ENCODE measurements at regions not wholly inside any gene's neighbourhood (a gene's known extent, or its start where the extent isn't known, plus 50 kb on each side); places are given as distances from the start of the nearest gene placed in this dataset.

DNA sequence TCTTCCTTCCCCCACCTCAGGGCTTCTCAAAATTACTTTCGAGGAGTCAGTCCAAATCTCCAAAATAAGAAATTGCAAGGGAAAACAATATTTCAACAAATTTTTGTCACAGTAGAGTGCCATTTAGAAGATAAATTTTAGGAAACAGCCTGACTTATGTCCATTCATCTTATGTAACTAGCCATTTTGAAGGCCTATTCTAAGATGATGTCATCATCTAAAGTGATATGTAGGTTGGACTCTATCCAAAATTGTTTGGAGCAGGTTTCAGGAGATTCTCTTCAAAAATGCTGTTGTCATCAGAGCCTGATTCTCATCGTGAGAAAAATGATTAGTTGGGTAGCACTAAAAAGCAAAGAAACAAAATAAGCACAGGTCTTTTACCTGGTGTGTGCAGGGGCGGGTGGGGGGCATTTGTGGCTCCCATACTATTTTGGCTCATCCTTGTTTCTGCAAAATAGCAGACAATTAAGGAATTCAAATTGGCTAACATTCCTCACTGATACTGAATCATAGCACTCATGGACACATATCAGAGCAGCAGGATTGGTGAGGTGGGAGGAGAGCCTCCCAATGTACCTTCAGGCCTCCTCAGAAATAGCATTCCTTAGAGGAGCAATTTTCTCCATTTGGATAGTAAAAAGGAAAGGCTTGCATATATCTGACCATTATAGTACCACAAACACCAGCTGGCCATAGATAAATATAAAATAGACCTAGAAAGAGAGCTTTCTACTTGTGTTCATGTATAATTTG lies 360.9 kb upstream of the NAV3 start:
- H3K4me3 Mint-ChIP-seq: no peak overlapping the region
- DNase-seq (ENCODE audit: low spot score): no peak
- H3K27me3 Mint-ChIP-seq (ENCODE audit: low read depth): no peaks in the 10 kb centered on the region
- H3K27ac Mint-ChIP-seq: no peak overlapping the region
- no peaks in the 10 kb centered on the region for H3K36me3 Mint-ChIP-seq (ENCODE audit: low read depth)
- H3K4me1 Mint-ChIP-seq (ENCODE audit: low read depth): no peaks in the 10 kb centered on the region
- peaks cover 12% of the 10 kb centered on the region for H3K9me3 Mint-ChIP-seq

DNA sequence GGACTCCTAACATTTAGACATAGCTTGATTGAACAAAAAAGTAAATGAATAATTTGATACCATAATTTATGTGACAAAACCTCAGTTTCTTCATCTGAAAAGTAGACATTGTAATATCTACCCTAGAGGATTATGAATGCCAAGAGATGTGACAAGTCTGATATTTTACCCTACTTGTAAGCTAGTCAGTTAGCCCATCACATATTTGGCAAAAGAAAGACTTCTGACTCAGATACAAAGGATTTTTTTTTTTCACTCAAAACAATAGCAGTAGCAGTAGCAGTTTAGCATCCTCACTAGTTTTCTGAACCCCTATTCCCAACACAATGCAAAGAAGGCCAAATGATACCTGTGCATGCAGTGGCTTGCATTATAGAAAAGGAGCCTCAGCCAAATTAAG lies 377.3 kb upstream of the E2F7 start:
- Mint-ChIP-seq H3K27ac (no peak overlapping the region), H3K36me3 (ENCODE audit: low read depth) (no peaks in the 10 kb centered on the region), H3K4me1 (ENCODE audit: low read depth) (no peaks in the 10 kb centered on the region), H3K4me3 (no peak overlapping the region), H3K9me3 (peaks cover 4% of the 10 kb centered on the region), H3K27me3 (ENCODE audit: low read depth) (no peaks in the 10 kb centered on the region)
- no peak for DNase-seq (ENCODE audit: low spot score)

DNA sequence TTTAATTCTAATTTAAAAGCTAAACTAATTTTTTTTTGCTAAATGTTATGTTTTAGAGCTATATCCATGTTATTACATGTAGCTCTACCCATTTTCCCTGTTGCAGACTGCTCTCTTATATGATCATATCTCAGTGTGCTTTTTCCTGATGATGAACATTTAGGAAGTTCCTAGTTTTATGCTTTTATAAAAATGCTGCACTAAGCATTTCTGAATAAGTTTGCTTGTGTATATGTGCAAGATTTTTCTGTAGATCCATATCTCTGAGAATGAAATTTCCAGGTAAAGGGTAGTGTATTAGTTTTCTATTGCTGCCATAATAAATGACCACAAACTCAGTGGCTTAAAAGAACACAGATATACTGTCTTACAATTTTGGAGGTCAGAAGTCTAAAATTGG lies 374.4 kb upstream of the E2F7 start:
- DNase-seq (ENCODE audit: low spot score): no peak
- Mint-ChIP-seq H3K4me3 (no peak overlapping the region), H3K4me1 (ENCODE audit: low read depth) (no peaks in the 10 kb centered on the region), H3K36me3 (ENCODE audit: low read depth) (no peaks in the 10 kb centered on the region), H3K27me3 (ENCODE audit: low read depth) (no peaks in the 10 kb centered on the region), H3K9me3 (no peaks in the 10 kb centered on the region), H3K27ac (no peak overlapping the region)

DNA sequence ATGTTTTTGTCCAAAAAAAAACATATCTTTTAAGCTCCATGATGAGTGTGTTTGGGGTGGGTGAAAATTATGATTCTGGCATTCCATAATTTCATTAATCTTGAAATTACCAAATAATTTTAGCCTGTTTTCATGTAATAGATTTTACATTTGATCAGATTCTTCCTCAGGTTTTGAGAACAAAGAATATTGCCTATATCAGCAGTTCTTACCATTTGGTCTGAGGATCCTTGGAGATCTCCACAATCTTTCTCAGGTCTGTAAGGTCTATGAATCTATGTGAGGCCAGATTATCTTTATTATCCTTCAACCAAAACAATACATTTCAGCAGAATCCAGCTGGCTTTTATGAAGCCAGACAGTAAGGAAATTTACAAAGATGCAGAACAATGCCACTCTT lies 373.3 kb upstream of the E2F7 start:
- H3K4me1 Mint-ChIP-seq (ENCODE audit: low read depth): no peaks in the 10 kb centered on the region
- no peak for DNase-seq (ENCODE audit: low spot score)
- H3K4me3 Mint-ChIP-seq: no peak overlapping the region
- H3K27me3 Mint-ChIP-seq (ENCODE audit: low read depth): no peaks in the 10 kb centered on the region
- no peaks in the 10 kb centered on the region for H3K36me3 Mint-ChIP-seq (ENCODE audit: low read depth)
- no peak overlapping the region for H3K27ac Mint-ChIP-seq
- no peaks in the 10 kb centered on the region for H3K9me3 Mint-ChIP-seq

DNA sequence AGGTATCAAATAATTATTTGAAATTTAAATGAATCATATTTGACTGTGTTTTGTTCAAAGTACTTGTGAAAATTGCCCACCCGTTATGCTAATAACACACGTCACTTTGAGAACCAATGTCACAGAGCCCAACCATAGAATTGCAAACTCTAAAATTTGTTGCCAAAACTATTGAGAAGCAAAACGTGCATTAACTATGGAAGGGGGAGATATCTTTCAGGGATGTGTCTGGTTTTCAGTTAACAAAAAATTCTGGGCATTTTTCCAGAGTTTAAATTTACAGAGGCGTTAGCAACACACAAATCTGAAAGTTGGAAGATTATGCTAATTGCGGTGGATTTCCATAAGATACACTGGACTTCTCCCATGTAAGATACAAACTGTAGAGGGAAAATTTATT lies 371.8 kb upstream of the E2F7 start:
- H3K27ac Mint-ChIP-seq: no peak overlapping the region
- H3K9me3 Mint-ChIP-seq: no peaks in the 10 kb centered on the region
- H3K27me3 Mint-ChIP-seq (ENCODE audit: low read depth): no peaks in the 10 kb centered on the region

DNA sequence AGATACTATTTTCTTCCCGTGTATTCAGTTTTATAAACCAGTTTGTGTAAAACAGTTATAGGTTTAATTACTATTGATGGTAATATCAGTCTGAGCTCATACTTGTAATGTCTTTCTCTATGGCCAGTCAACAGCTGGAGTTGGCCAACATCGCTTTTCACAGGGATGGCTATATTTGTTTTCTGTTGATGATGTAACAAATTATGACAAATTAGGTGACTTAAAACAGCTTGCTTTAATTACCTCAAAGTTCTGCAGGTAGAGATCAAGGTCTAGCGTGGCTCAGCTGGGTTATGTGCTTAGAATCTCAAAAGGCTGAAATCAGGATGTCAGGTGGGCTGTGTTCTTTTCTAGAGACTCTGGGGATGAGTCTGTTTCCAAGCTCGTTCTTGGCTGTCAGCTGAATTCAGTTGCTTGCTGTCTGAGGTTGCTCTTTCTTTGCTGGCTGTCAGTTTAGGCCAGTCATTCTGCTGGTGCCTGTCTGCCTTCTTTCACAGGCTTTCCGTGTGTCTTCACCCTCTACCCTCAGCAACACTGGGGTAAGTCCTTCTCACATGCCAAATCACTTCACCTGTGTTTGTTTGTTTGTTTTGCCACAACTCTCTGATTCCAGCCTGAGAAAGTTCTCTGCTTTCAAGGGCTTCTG lies 370.2 kb upstream of the E2F7 start:
- Mint-ChIP-seq H3K4me1 (ENCODE audit: low read depth) (no peaks in the 10 kb centered on the region), H3K27ac (no peak overlapping the region), H3K4me3 (no peak overlapping the region), H3K9me3 (no peaks in the 10 kb centered on the region), H3K27me3 (ENCODE audit: low read depth) (no peaks in the 10 kb centered on the region), H3K36me3 (ENCODE audit: low read depth) (no peaks in the 10 kb centered on the region)
- no peak for DNase-seq (ENCODE audit: low spot score)

More for the DNA sequence above, 371.8 kb upstream of the E2F7 start:
- Mint-ChIP-seq H3K4me1 (ENCODE audit: low read depth) (no peaks in the 10 kb centered on the region), H3K4me3 (no peak overlapping the region), H3K36me3 (ENCODE audit: low read depth) (no peaks in the 10 kb centered on the region)
- no peak for DNase-seq (ENCODE audit: low spot score)

DNA sequence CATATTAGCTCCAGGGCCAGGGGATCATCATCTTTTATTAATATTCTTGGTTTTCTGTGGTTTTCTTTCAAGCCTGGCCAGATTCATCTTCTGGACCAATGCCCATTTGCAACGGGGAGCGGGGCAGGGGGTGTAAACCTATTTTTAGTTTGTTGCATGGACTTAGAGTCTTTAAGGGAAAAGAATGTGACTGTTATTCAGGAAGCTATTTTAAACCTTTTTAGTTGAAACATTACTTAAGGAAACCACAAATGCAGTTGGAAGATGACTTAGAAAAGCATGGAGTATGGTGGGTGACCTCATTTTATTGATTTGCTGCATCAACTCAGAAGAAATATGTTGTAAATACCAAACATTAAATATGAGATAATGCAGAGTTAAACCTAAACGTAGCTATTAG lies 368.4 kb upstream of the E2F7 start:
- Mint-ChIP-seq H3K27me3 (ENCODE audit: low read depth) (no peaks in the 10 kb centered on the region), H3K4me3 (no peak overlapping the region), H3K4me1 (ENCODE audit: low read depth) (no peaks in the 10 kb centered on the region), H3K27ac (no peak overlapping the region), H3K36me3 (ENCODE audit: low read depth) (no peaks in the 10 kb centered on the region), H3K9me3 (no peaks in the 10 kb centered on the region)
- DNase-seq (ENCODE audit: low spot score): no peak

DNA sequence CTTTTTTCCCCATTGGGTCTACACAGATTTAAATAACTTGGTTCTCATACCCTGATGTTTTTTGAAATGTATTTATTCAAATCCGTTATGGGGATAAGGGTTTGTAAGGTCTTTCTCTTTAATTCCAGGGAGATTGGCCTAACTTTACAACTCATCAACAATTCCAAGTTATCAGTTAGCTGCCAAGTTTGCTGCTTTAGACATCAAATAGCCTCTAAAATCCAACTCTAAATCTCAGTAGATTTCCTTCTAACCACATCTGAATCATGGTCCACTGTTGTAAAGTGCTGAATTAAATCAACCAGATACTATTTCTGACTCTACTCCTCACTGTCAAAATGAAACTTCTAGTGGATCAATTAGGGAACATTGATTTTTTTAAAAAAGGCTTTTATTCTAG lies 364.1 kb upstream of the E2F7 start:
- no peaks in the 10 kb centered on the region for H3K36me3 Mint-ChIP-seq (ENCODE audit: low read depth)
- no peaks in the 10 kb centered on the region for H3K27me3 Mint-ChIP-seq (ENCODE audit: low read depth)
- H3K4me3 Mint-ChIP-seq: no peak overlapping the region

DNA sequence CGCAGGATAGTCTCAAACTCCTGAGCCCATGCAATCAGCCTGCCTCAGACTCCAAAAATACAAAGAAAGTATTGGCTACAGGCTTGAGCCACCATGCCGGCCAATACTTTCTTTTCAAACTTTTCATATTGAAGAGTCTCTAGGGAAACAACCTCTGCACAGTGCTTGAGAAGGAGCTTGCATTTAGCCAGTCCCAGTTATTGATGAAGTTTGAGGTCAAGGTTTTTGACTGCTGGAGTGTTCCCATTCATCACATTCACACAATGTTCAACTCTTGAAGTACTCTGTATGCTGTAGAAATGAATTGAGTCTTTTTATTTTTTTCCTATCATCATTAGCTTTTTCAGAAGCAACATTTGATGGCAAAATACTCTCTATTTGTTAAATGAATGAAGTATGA lies 355.8 kb upstream of the E2F7 start:
- DNase-seq (ENCODE audit: low spot score): no peak
- H3K4me1 Mint-ChIP-seq (ENCODE audit: low read depth): no peaks in the 10 kb centered on the region

More for the DNA sequence above, 364.1 kb upstream of the E2F7 start:
- H3K9me3 Mint-ChIP-seq: peaks cover 10% of the 10 kb centered on the region
- no peaks in the 10 kb centered on the region for H3K4me1 Mint-ChIP-seq (ENCODE audit: low read depth)
- no peak for DNase-seq (ENCODE audit: low spot score)
- H3K27ac Mint-ChIP-seq: no peak overlapping the region

DNA sequence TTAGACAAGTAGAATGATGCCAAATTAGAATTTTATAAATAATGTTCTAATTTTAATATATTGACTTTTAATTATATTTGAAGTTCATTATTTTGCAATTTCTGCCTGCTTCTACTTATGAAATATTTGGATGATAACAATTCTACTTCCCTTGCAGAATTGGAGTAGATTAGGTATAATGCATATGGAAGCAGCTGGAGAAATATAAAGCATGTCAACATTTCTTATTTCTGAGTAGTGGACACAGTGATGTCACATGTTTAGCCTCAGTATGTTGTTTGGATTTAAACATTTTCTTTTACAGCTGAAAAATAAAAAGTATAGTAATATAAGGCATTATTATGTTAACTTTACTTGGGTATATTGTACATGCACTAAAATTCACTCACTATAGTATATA lies 344.2 kb upstream of the E2F7 start:
- DNase-seq (ENCODE audit: low spot score): no peak
- Mint-ChIP-seq H3K27ac (no peak overlapping the region), H3K4me1 (ENCODE audit: low read depth) (no peaks in the 10 kb centered on the region), H3K9me3 (no peaks in the 10 kb centered on the region), H3K36me3 (ENCODE audit: low read depth) (no peaks in the 10 kb centered on the region), H3K4me3 (no peak overlapping the region), H3K27me3 (ENCODE audit: low read depth) (no peaks in the 10 kb centered on the region)

More for the DNA sequence above, 355.8 kb upstream of the E2F7 start:
- Mint-ChIP-seq H3K4me3 (no peak overlapping the region), H3K36me3 (ENCODE audit: low read depth) (no peaks in the 10 kb centered on the region), H3K27ac (no peak overlapping the region), H3K27me3 (ENCODE audit: low read depth) (no peaks in the 10 kb centered on the region), H3K9me3 (peaks cover 7% of the 10 kb centered on the region)

DNA sequence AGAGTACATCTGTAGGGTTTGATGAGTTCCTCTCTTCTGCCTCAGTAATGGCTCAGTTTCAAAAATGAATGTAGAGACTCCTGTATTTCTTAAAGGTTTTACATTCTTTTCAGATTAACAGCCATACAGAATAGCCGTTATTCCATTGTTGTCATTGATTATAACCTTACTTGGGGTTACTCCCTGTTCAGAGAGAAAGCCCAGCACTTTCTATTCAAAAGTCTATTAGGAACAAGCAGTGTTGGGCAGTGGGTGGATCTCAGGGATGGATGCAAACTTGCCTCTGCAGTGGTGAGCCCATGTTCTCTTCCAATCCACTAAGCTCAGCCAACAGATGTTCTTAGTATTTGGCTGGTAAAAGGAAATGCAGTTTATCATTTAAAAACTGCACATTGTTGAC lies 342.6 kb upstream of the E2F7 start:
- H3K27ac Mint-ChIP-seq: no peak overlapping the region
- DNase-seq (ENCODE audit: low spot score): no peak
- H3K4me1 Mint-ChIP-seq (ENCODE audit: low read depth): no peaks in the 10 kb centered on the region
- no peaks in the 10 kb centered on the region for H3K36me3 Mint-ChIP-seq (ENCODE audit: low read depth)
- H3K9me3 Mint-ChIP-seq: no peaks in the 10 kb centered on the region
- no peaks in the 10 kb centered on the region for H3K27me3 Mint-ChIP-seq (ENCODE audit: low read depth)
- no peak overlapping the region for H3K4me3 Mint-ChIP-seq

DNA sequence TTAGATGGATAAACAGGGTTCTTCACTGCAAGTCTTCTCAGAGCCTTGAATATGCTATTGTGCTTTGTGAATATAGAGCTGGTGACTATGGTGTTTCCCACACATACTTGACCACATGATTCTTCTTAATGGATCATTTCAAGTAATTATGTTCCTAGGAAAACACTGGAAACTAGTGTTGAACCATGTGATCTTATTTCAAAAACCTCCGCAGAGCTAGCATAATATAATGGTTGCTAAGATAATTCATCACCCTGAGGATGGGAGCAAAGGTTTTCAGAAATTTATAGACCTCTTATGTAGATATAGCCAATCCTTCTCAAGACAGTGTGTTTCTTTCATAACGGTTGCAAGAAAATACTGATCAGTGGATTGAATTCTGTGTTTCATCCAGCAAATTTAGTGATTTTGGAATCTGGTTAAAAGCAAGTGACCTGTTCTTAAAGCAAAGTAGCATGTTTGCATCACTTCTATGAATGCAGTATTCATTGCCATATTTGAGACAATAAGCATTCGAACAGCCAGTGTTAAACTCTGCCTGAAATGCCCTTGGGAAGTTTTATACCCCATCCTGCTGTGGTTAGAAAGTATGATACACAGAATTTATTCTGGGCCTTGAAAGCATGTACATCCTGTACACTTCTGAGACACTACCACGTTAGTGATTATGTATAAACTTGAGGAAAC lies 341.0 kb upstream of the E2F7 start:
- no peak overlapping the region for H3K27ac Mint-ChIP-seq
- no peak for DNase-seq (ENCODE audit: low spot score)
- H3K27me3 Mint-ChIP-seq (ENCODE audit: low read depth): no peaks in the 10 kb centered on the region
- H3K9me3 Mint-ChIP-seq: no peaks in the 10 kb centered on the region
- no peaks in the 10 kb centered on the region for H3K4me1 Mint-ChIP-seq (ENCODE audit: low read depth)
- no peaks in the 10 kb centered on the region for H3K36me3 Mint-ChIP-seq (ENCODE audit: low read depth)
- H3K4me3 Mint-ChIP-seq: no peak overlapping the region

DNA sequence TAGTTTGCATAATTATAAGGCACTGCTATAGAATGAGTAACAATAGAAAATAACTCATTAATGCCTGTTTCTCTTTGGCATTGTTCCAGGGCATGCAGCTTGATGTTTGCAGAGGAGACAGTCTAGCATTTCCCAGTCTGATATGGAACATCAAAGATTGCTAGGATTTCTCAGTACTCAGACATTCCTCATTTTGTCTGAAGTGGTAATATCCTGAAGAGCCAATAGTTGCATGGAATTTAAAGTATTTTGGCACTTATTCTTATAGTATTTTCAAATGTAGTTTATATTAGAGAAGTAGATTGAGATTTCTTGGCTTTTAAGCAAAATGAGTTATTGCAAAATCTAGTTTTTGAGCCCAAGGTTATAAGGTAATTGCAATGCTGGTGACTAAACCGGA lies 337.3 kb upstream of the E2F7 start:
- Mint-ChIP-seq H3K4me1 (ENCODE audit: low read depth) (no peaks in the 10 kb centered on the region), H3K9me3 (no peaks in the 10 kb centered on the region), H3K27me3 (ENCODE audit: low read depth) (no peaks in the 10 kb centered on the region), H3K27ac (no peak overlapping the region), H3K4me3 (no peak overlapping the region), H3K36me3 (ENCODE audit: low read depth) (no peaks in the 10 kb centered on the region)
- DNase-seq (ENCODE audit: low spot score): no peak

DNA sequence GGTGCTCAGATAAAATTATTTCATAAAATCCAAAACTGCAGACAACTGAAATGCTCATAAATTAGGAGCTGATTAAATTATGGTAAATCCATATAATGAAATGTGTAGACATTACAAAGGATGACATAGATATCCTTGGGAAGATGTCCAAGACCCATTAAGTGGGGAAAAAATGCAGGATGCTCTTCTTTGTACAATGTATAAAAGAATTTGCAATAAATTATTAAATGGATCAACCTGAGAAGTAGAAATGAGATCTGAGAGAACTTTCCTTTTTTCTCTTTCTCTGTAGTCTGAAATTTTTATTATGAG lies 336.4 kb upstream of the E2F7 start:
- no peak for DNase-seq (ENCODE audit: low spot score)
- H3K27me3 Mint-ChIP-seq (ENCODE audit: low read depth): no peaks in the 10 kb centered on the region
- H3K4me1 Mint-ChIP-seq (ENCODE audit: low read depth): no peaks in the 10 kb centered on the region
- no peak overlapping the region for H3K4me3 Mint-ChIP-seq
- H3K27ac Mint-ChIP-seq: no peak overlapping the region
- no peaks in the 10 kb centered on the region for H3K9me3 Mint-ChIP-seq
- H3K36me3 Mint-ChIP-seq (ENCODE audit: low read depth): no peaks in the 10 kb centered on the region
